ENCODE measurements at regions not wholly inside any gene's neighbourhood (a gene's known extent, or its start where the extent isn't known, plus 50 kb on each side); places are given as distances from the start of the nearest gene placed in this dataset.
"Not testable (repeated sequence)": the region's sequence is repeated elsewhere in the genome, so short reads cannot be mapped to it uniquely, and the experiment has no call there.

- Histone ChIP-seq H3K27ac (ENCODE audit: low read depth, low read length) (no peak overlapping the region), H4K5ac (ENCODE audit: low read length) (no peak overlapping the region), H3K4me3 (ENCODE audit: low read length) (no peak overlapping the region), H2BK120ac (ENCODE audit: low read depth, low read length) (no peak overlapping the region), H2BK15ac (replicated peaks; ENCODE audit: low read depth) (no peak overlapping the region), H3K27me3 (ENCODE audit: insufficient read depth, low read length, poor library complexity) (no peaks in the 10 kb centered on the region), H3K4me2 (ENCODE audit: low read length) (no peak overlapping the region), H3K4me1 (ENCODE audit: control insufficient read depth, low read depth, low read length) (no peaks in the 10 kb centered on the region), H2BK5ac (ENCODE audit: low read length) (no peak overlapping the region), H3K56ac (ENCODE audit: low read length) (no peak overlapping the region), H3K79me1 (ENCODE audit: low read length) (no peaks in the 10 kb centered on the region), H3K36me3 (ENCODE audit: control insufficient read depth, insufficient read depth, low read length) (no peaks in the 10 kb centered on the region), H2AK5ac (ENCODE audit: low read length) (no peak overlapping the region), H3K23ac (ENCODE audit: low read length) (no peak overlapping the region), H3K18ac (ENCODE audit: low read length) (no peak overlapping the region), H4K8ac (ENCODE audit: low read depth, low read length) (no peak overlapping the region), H3K79me2 (ENCODE audit: control insufficient read depth, insufficient read depth, low read length) (no peaks in the 10 kb centered on the region), H3K4ac (ENCODE audit: low read depth, low read length) (no peak overlapping the region), H3K9ac (ENCODE audit: low read length) (no peak overlapping the region)
- no CpG with 5 or more reads among the region's 1 CpG for WGBS (ENCODE audit: extremely low coverage, insufficient coverage, low lambda C conversion rate)
- no peak for DNase-seq
Observed at GRCh38 chr6:101129851-101130250, 248.7 kb upstream of the ASCC3 start.

GRCh38 chr6:101146389-101146788 is 247.1 kb upstream of the GRIK2 start:
- Histone ChIP-seq H3K79me1 (ENCODE audit: low read length) (no peaks in the 10 kb centered on the region), H4K5ac (ENCODE audit: low read length) (no peak overlapping the region), H4K8ac (ENCODE audit: low read depth, low read length) (no peak overlapping the region), H3K4me1 (ENCODE audit: control insufficient read depth, low read depth, low read length) (no peaks in the 10 kb centered on the region), H3K56ac (ENCODE audit: low read length) (no peak overlapping the region), H3K27me3 (ENCODE audit: insufficient read depth, low read length, poor library complexity) (no peaks in the 10 kb centered on the region), H3K23ac (ENCODE audit: low read length) (no peak overlapping the region), H3K4ac (ENCODE audit: low read depth, low read length) (no peak overlapping the region), H3K9ac (ENCODE audit: low read length) (no peak overlapping the region), H2BK15ac (replicated peaks; ENCODE audit: low read depth) (no peak overlapping the region), H3K79me2 (ENCODE audit: control insufficient read depth, insufficient read depth, low read length) (no peaks in the 10 kb centered on the region), H3K18ac (ENCODE audit: low read length) (no peak overlapping the region), H2BK120ac (ENCODE audit: low read depth, low read length) (no peak overlapping the region), H3K4me3 (ENCODE audit: low read length) (no peak overlapping the region), H3K27ac (ENCODE audit: low read depth, low read length) (no peak overlapping the region), H2AK5ac (ENCODE audit: low read length) (no peak overlapping the region), H3K36me3 (ENCODE audit: control insufficient read depth, insufficient read depth, low read length) (no peaks in the 10 kb centered on the region), H2BK5ac (ENCODE audit: low read length) (no peak overlapping the region), H3K4me2 (ENCODE audit: low read length) (no peak overlapping the region)
- no CpG with 5 or more reads among the region's 3 CpGs for WGBS (ENCODE audit: extremely low coverage, insufficient coverage, low lambda C conversion rate)
- DNase-seq, result no peak

- no peak overlapping the region for H3K56ac ChIP-seq (ENCODE audit: low read length)
- no peak overlapping the region for H3K18ac ChIP-seq (ENCODE audit: low read length)
- H4K5ac ChIP-seq (ENCODE audit: low read length), result no peak overlapping the region
- no peaks in the 10 kb centered on the region for H3K4me1 ChIP-seq (ENCODE audit: control insufficient read depth, low read depth, low read length)
- H3K23ac ChIP-seq (ENCODE audit: low read length), result no peak overlapping the region
- no peak overlapping the region for H2BK120ac ChIP-seq (ENCODE audit: low read depth, low read length)
- H3K79me1 ChIP-seq (ENCODE audit: low read length), result no peaks in the 10 kb centered on the region
- no peak overlapping the region for H2AK5ac ChIP-seq (ENCODE audit: low read length)
- H2BK15ac ChIP-seq (replicated peaks; ENCODE audit: low read depth), result no peak overlapping the region
- no peak overlapping the region for H3K4me3 ChIP-seq (ENCODE audit: low read length)
- no peaks in the 10 kb centered on the region for H3K79me2 ChIP-seq (ENCODE audit: control insufficient read depth, insufficient read depth, low read length)
- no peak overlapping the region for H2BK5ac ChIP-seq (ENCODE audit: low read length)
- no peak overlapping the region for H3K9ac ChIP-seq (ENCODE audit: low read length)
- H3K4ac ChIP-seq (ENCODE audit: low read depth, low read length), result no peak overlapping the region
- no peak for DNase-seq
- H3K4me2 ChIP-seq (ENCODE audit: low read length), result no peak overlapping the region
- no peak overlapping the region for H3K27ac ChIP-seq (ENCODE audit: low read depth, low read length)
- H3K36me3 ChIP-seq (ENCODE audit: control insufficient read depth, insufficient read depth, low read length), result no peaks in the 10 kb centered on the region
- no peaks in the 10 kb centered on the region for H3K27me3 ChIP-seq (ENCODE audit: insufficient read depth, low read length, poor library complexity)
- no peak overlapping the region for H4K8ac ChIP-seq (ENCODE audit: low read depth, low read length)
Observed at GRCh38 chr6:101150226-101150625, 243.3 kb upstream of the GRIK2 start.

GRCh38 chr6:101157638-101158037 is 235.9 kb upstream of the GRIK2 start:
- not testable (repeated sequence) for H3K79me1 ChIP-seq (ENCODE audit: low read length); H3K4ac ChIP-seq (ENCODE audit: low read depth, low read length); H4K5ac ChIP-seq (ENCODE audit: low read length); H3K56ac ChIP-seq (ENCODE audit: low read length); H3K4me2 ChIP-seq (ENCODE audit: low read length); H3K4me1 ChIP-seq (ENCODE audit: control insufficient read depth, low read depth, low read length); H2AK5ac ChIP-seq (ENCODE audit: low read length); H3K36me3 ChIP-seq (ENCODE audit: control insufficient read depth, insufficient read depth, low read length); H2BK15ac ChIP-seq (replicated peaks; ENCODE audit: low read depth); H3K18ac ChIP-seq (ENCODE audit: low read length); H3K79me2 ChIP-seq (ENCODE audit: control insufficient read depth, insufficient read depth, low read length); H3K27ac ChIP-seq (ENCODE audit: low read depth, low read length); DNase-seq; H2BK120ac ChIP-seq (ENCODE audit: low read depth, low read length); H3K4me3 ChIP-seq (ENCODE audit: low read length); H3K23ac ChIP-seq (ENCODE audit: low read length); H2BK5ac ChIP-seq (ENCODE audit: low read length); H4K8ac ChIP-seq (ENCODE audit: low read depth, low read length); H3K27me3 ChIP-seq (ENCODE audit: insufficient read depth, low read length, poor library complexity); H3K9ac ChIP-seq (ENCODE audit: low read length)
- no CpG with 5 or more reads among the region's 11 CpGs for WGBS (ENCODE audit: extremely low coverage, insufficient coverage, low lambda C conversion rate)

- Histone ChIP-seq H3K4me2 (ENCODE audit: low read length) (no peak overlapping the region), H3K23ac (ENCODE audit: low read length) (no peak overlapping the region), H3K4me1 (ENCODE audit: control insufficient read depth, low read depth, low read length) (no peaks in the 10 kb centered on the region), H4K8ac (ENCODE audit: low read depth, low read length) (no peak overlapping the region), H3K27me3 (ENCODE audit: insufficient read depth, low read length, poor library complexity) (no peaks in the 10 kb centered on the region), H2BK5ac (ENCODE audit: low read length) (no peak overlapping the region), H4K5ac (ENCODE audit: low read length) (no peak overlapping the region), H3K18ac (ENCODE audit: low read length) (no peak overlapping the region), H3K9ac (ENCODE audit: low read length) (no peak overlapping the region), H3K36me3 (ENCODE audit: control insufficient read depth, insufficient read depth, low read length) (no peaks in the 10 kb centered on the region), H3K56ac (ENCODE audit: low read length) (no peak overlapping the region), H3K4me3 (ENCODE audit: low read length) (no peak overlapping the region), H3K79me2 (ENCODE audit: control insufficient read depth, insufficient read depth, low read length) (no peaks in the 10 kb centered on the region), H2BK120ac (ENCODE audit: low read depth, low read length) (no peak overlapping the region), H3K27ac (ENCODE audit: low read depth, low read length) (no peak overlapping the region), H3K79me1 (ENCODE audit: low read length) (no peaks in the 10 kb centered on the region), H2BK15ac (replicated peaks; ENCODE audit: low read depth) (no peak overlapping the region), H2AK5ac (ENCODE audit: low read length) (no peak overlapping the region), H3K4ac (ENCODE audit: low read depth, low read length) (no peak overlapping the region)
- no CpG with 5 or more reads among the region's 3 CpGs for WGBS (ENCODE audit: extremely low coverage, insufficient coverage, low lambda C conversion rate)
- no peak for DNase-seq
Observed at GRCh38 chr6:101163611-101164010, 229.9 kb upstream of the GRIK2 start.

GRCh38 chr6:101167638-101168037 is 225.9 kb upstream of the GRIK2 start:
- Histone ChIP-seq H3K79me1 (ENCODE audit: low read length) (no peaks in the 10 kb centered on the region), H2BK120ac (ENCODE audit: low read depth, low read length) (no peak overlapping the region), H3K36me3 (ENCODE audit: control insufficient read depth, insufficient read depth, low read length) (no peaks in the 10 kb centered on the region), H2BK15ac (replicated peaks; ENCODE audit: low read depth) (no peak overlapping the region), H3K9ac (ENCODE audit: low read length) (no peak overlapping the region), H3K23ac (ENCODE audit: low read length) (no peak overlapping the region), H3K4ac (ENCODE audit: low read depth, low read length) (no peak overlapping the region), H3K4me1 (ENCODE audit: control insufficient read depth, low read depth, low read length) (no peaks in the 10 kb centered on the region), H2BK5ac (ENCODE audit: low read length) (no peak overlapping the region), H2AK5ac (ENCODE audit: low read length) (no peak overlapping the region), H3K79me2 (ENCODE audit: control insufficient read depth, insufficient read depth, low read length) (no peaks in the 10 kb centered on the region), H4K5ac (ENCODE audit: low read length) (no peak overlapping the region), H3K27ac (ENCODE audit: low read depth, low read length) (no peak overlapping the region), H3K27me3 (ENCODE audit: insufficient read depth, low read length, poor library complexity) (no peaks in the 10 kb centered on the region), H3K18ac (ENCODE audit: low read length) (no peak overlapping the region), H3K56ac (ENCODE audit: low read length) (no peak overlapping the region), H3K4me3 (ENCODE audit: low read length) (no peak overlapping the region), H4K8ac (ENCODE audit: low read depth, low read length) (no peak overlapping the region), H3K4me2 (ENCODE audit: low read length) (no peak overlapping the region)
- DNase-seq, result no peak
- WGBS (ENCODE audit: extremely low coverage, insufficient coverage, low lambda C conversion rate), result no CpG with 5 or more reads among the region's 14 CpGs
